DOHH2 (cell line): ENCODE measurements at regions not wholly inside any gene's neighbourhood (a gene's known extent, or its start where the extent isn't known, plus 50 kb on each side); places are given as distances from the start of the nearest gene placed in this dataset.

Experiments used
- H3F3A ChIP-seq: fragments of 200-600 bp; sonication (generic), shearing (Covaris generic); 2 replicates; pipeline ENCODE4 v1.6.0; 2016; ENCODE audit warnings: antibody characterized with exemption, mild to moderate bottlenecking; ENCODE audit not compliant: control insufficient read depth, insufficient read depth
- H3K27ac ChIP-seq: fragments of 200-600 bp; sonication (generic); 2 replicates; pipeline ENCODE4 v1.5.1; 2014; ENCODE audit warnings: low read depth, mild to moderate bottlenecking, low read length, moderate library complexity
- H3K27me3 ChIP-seq: fragments of 200-600 bp; sonication (generic); 2 replicates; pipeline ENCODE4 v1.6.1; 2014; ENCODE audit warnings: mild to moderate bottlenecking, low read length, mixed read lengths; ENCODE audit not compliant: control insufficient read depth
- H3K36me3 ChIP-seq: fragments of 200-600 bp; sonication (generic); 2 replicates; pipeline ENCODE4 v1.6.1; 2014; ENCODE audit warnings: mild to moderate bottlenecking, low read length, moderate library complexity, mixed read lengths; ENCODE audit not compliant: control insufficient read depth
- H3K4me1 ChIP-seq: fragments of 200-600 bp; sonication (generic); 2 replicates; pipeline ENCODE4 v1.6.1; 2014; ENCODE audit warnings: mild to moderate bottlenecking, low read length, mixed read lengths; ENCODE audit not compliant: control insufficient read depth
- H3K4me2 ChIP-seq: fragments of 200-600 bp; sonication (generic); 2 replicates; pipeline ENCODE4 v1.6.0; 2014; ENCODE audit warnings: mild to moderate bottlenecking, low read length, moderate library complexity
- H3K4me3 ChIP-seq: fragments of 200-600 bp; sonication (generic); 2 replicates; pipeline ENCODE4 v1.5.1; 2014; ENCODE audit warnings: mild to moderate bottlenecking, low read length, mixed read lengths
- H3K79me2 ChIP-seq: fragments of 200-600 bp; sonication (generic); 2 replicates; pipeline ENCODE4 v1.6.1; 2014; ENCODE audit warnings: mild to moderate bottlenecking, low read length, mixed read lengths; ENCODE audit not compliant: control insufficient read depth
- H3K9me2 ChIP-seq: fragments of 200-600 bp; sonication (generic); replicated peaks from 2 replicates; pipeline ENCODE4 v1.6.1; 2014; ENCODE audit warnings: mild to moderate bottlenecking, low read length, mixed read lengths; ENCODE audit not compliant: control insufficient read depth
- H3K9me3 ChIP-seq: fragments of 200-600 bp; sonication (generic); 2 replicates; pipeline ENCODE4 v1.6.1; 2014; ENCODE audit warnings: antibody characterized with exemption, low read length, mixed read lengths; ENCODE audit not compliant: control insufficient read depth, insufficient read depth
- H4K20me1 ChIP-seq: fragments of 200-600 bp; sonication (generic); 2 replicates; pipeline ENCODE4 v1.6.0; 2014; ENCODE audit warnings: low read depth, mild to moderate bottlenecking, antibody characterized with exemption, low read length, moderate library complexity; ENCODE audit not compliant: control insufficient read depth, insufficient read depth
- CTCF ChIP-seq: fragments of 200-600 bp; sonication (generic); IDR thresholded peaks from one replicate; pipeline ENCODE4 v1.5.1; 2014; ENCODE audit warnings: antibody characterized with exemption, mild to moderate bottlenecking, low read depth, low read length; ENCODE audit not compliant: poor library complexity, severe bottlenecking
- EZH2phosphoT487 ChIP-seq: fragments of 200-600 bp; sonication (generic); IDR thresholded peaks from 2 replicates; pipeline ENCODE4 v1.6.1; 2017; ENCODE audit warnings: borderline replicate concordance, mild to moderate bottlenecking, antibody characterized with exemption, low read length, moderate library complexity, mixed read lengths

- H3K27me3 ChIP-seq = no peaks in the 10 kb centered on the region
- no peaks in the 10 kb centered on the region for H3K36me3 ChIP-seq
- no peak overlapping the region for H3K27ac ChIP-seq
- no peak overlapping the region for H3K4me3 ChIP-seq
- H3K9me3 ChIP-seq = no peaks in the 10 kb centered on the region
- no peak for TF ChIP-seq EZH2phosphoT487
- no peak for TF ChIP-seq CTCF
- no peaks in the 10 kb centered on the region for H3K79me2 ChIP-seq
- H3F3A ChIP-seq = no peaks in the 10 kb centered on the region
- H3K4me2 ChIP-seq = no peak overlapping the region
- H3K4me1 ChIP-seq = no peaks in the 10 kb centered on the region
- H3K9me2 ChIP-seq = no peaks in the 10 kb centered on the region
- H4K20me1 ChIP-seq = no peaks in the 10 kb centered on the region
Measured at GRCh38 chr10:71084818-71085126, 127.6 kb upstream of the UNC5B start.

- Histone ChIP-seq H3K9me2 (no peaks in the 10 kb centered on the region), H3K4me2 (no peak overlapping the region), H3K4me1 (no peaks in the 10 kb centered on the region), H3K4me3 (no peak overlapping the region), H3K36me3 (no peaks in the 10 kb centered on the region), H3K27me3 (no peaks in the 10 kb centered on the region), H3K27ac (no peak overlapping the region), H3F3A (no peaks in the 10 kb centered on the region), H4K20me1 (no peaks in the 10 kb centered on the region), H3K79me2 (no peaks in the 10 kb centered on the region), H3K9me3 (no peaks in the 10 kb centered on the region)
- no peak for TF ChIP-seq EZH2phosphoT487
- TF ChIP-seq CTCF = no peak
Measured at GRCh38 chr10:71085689-71086438, 126.5 kb upstream of the UNC5B start.

GRCh38 chr10:71086439-71087080, 125.8 kb upstream of the UNC5B start:
- TF ChIP-seq CTCF = no peak
- no peak for TF ChIP-seq EZH2phosphoT487
- Histone ChIP-seq H3K4me1 (no peaks in the 10 kb centered on the region), H3K27ac (no peak overlapping the region), H3K4me3 (no peak overlapping the region), H3K9me3 (no peaks in the 10 kb centered on the region), H3F3A (no peaks in the 10 kb centered on the region), H3K36me3 (no peaks in the 10 kb centered on the region), H3K9me2 (no peaks in the 10 kb centered on the region), H3K79me2 (no peaks in the 10 kb centered on the region), H3K27me3 (no peaks in the 10 kb centered on the region), H4K20me1 (no peaks in the 10 kb centered on the region), H3K4me2 (no peak overlapping the region)
